ENCODE measurements at regions not wholly inside any gene's neighbourhood (a gene's known extent, or its start where the extent isn't known, plus 50 kb on each side); places are given as distances from the start of the nearest gene placed in this dataset.

DNA sequence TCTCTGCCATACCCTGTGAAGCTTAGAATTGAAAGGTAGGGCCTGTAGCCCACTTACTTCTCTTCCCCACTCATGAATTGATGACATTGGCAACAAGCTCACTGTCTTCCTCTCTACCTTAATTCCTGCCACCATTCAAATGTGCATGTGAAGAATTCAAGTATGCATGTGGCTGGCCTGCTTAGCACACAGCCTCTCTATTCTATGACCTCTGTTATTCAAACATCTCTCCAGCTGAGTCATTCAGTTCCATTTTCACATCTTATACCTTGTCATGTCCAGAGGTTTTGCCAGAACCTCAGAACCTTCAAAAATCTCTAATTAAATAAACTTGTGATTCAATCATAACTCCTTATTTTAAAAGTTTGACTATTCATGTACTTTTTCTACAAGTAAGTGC, 114.7 kb upstream of the MAN2A1 start:
- TF ChIP-seq, protein P1, sequence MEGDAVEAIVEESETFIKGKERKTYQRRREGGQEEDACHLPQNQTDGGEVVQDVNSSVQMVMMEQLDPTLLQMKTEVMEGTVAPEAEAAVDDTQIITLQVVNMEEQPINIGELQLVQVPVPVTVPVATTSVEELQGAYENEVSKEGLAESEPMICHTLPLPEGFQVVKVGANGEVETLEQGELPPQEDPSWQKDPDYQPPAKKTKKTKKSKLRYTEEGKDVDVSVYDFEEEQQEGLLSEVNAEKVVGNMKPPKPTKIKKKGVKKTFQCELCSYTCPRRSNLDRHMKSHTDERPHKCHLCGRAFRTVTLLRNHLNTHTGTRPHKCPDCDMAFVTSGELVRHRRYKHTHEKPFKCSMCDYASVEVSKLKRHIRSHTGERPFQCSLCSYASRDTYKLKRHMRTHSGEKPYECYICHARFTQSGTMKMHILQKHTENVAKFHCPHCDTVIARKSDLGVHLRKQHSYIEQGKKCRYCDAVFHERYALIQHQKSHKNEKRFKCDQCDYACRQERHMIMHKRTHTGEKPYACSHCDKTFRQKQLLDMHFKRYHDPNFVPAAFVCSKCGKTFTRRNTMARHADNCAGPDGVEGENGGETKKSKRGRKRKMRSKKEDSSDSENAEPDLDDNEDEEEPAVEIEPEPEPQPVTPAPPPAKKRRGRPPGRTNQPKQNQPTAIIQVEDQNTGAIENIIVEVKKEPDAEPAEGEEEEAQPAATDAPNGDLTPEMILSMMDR (IDR thresholded peaks at IDR 0.05 in 4 of 5, conservative IDR thresholded peaks at IDR 0.05 in 1 of 5): no peak
- no peak for TF ChIP-seq POLR2A (IDR thresholded peaks at IDR 0.05)
- H3K36me3 ChIP-seq: no peaks in the 10 kb centered on the region
- DNase-seq (no peak), ATAC-seq (no peak)
- H3K4me3 ChIP-seq: no peak overlapping the region
- no peaks in the 10 kb centered on the region for H3K9me3 ChIP-seq
- H3K27me3 ChIP-seq: no peaks in the 10 kb centered on the region
- intact Hi-C loops (cut with DNase I; ENCODE audit: low total_unique reads): no loop called here
- H3K4me1 ChIP-seq: no peaks in the 10 kb centered on the region
- in situ Hi-C loops (cut with MboI; ENCODE audit: low sequenced_read_pairs in 4 of 4): no loop called here
- H3K27ac ChIP-seq: no peak overlapping the region

- in situ Hi-C loops (cut with MboI; ENCODE audit: low sequenced_read_pairs in 4 of 4) (no loop called here), intact Hi-C loops (cut with DNase I; ENCODE audit: low total_unique reads) (no loop called here)
- no peaks in the 10 kb centered on the region for H3K9me3 ChIP-seq
- no peaks in the 10 kb centered on the region for H3K27me3 ChIP-seq
- TF ChIP-seq POLR2A (IDR thresholded peaks at IDR 0.05): no peak
- TF ChIP-seq, protein P1 (IDR thresholded peaks at IDR 0.05 in 4 of 5, conservative IDR thresholded peaks at IDR 0.05 in 1 of 5): no peak
- DNase-seq: no peak
- no peak overlapping the region for H3K27ac ChIP-seq
- ATAC-seq: no peak
- no peaks in the 10 kb centered on the region for H3K36me3 ChIP-seq
- H3K4me3 ChIP-seq: no peak overlapping the region
- H3K4me1 ChIP-seq: no peaks in the 10 kb centered on the region
Measured at GRCh38 chr5:109573766-109574165, 116.0 kb upstream of the MAN2A1 start.

DNA sequence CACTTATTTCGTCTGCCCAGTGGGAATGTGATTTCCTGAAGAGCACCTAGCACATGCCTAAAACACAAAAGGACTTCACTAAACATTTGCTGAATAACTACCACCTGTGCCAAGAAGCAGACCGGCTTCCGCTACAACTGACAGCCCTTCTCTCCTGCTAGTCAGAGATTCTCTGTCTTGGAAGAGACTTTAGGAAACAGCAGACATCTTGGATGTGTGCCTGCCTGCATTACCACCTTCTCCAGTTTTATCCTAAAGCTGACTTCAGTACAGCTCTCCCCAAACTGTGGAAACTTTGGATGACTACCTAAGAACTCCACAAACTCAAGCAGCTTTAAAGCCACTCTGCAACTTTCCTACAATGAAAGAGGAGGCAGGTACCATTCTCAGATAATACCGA, 116.5 kb upstream of the MAN2A1 start:
- no peak for DNase-seq
- in situ Hi-C loops (cut with MboI; ENCODE audit: low sequenced_read_pairs in 4 of 4): no loop called here
- H3K27me3 ChIP-seq: no peaks in the 10 kb centered on the region
- no peaks in the 10 kb centered on the region for H3K9me3 ChIP-seq
- no peak overlapping the region for H3K27ac ChIP-seq
- intact Hi-C loops (cut with DNase I; ENCODE audit: low total_unique reads): no loop called here
- ATAC-seq: no peak
- no peak overlapping the region for H3K4me3 ChIP-seq
- H3K4me1 ChIP-seq: no peaks in the 10 kb centered on the region
- TF ChIP-seq, protein P1 (IDR thresholded peaks at IDR 0.05 in 4 of 5, conservative IDR thresholded peaks at IDR 0.05 in 1 of 5): no peak
- TF ChIP-seq POLR2A (IDR thresholded peaks at IDR 0.05): no peak
- H3K36me3 ChIP-seq: no peaks in the 10 kb centered on the region

DNA sequence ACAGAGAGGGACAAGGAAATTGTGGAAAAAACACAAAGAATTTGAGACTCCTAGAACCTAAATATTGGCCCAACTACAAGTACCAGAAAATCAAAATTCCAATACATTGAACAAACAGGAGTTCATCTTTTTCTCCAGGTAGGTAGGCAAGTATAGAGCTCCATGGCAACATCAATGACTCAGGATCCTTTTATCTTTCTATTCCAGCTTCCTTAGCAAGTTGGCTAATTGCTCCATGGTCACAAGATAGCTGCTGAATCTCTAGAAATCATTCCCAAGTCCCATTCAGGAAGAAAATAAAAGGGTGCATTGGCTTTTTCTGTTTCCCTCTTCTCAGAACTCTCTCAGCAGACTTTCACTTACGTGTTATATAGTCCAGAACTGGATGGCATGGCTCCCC, 117.9 kb upstream of the MAN2A1 start:
- Histone ChIP-seq H3K27me3 (no peaks in the 10 kb centered on the region), H3K36me3 (no peaks in the 10 kb centered on the region), H3K4me1 (no peaks in the 10 kb centered on the region), H3K9me3 (no peaks in the 10 kb centered on the region), H3K4me3 (no peak overlapping the region), H3K27ac (no peak overlapping the region)
- intact Hi-C loops (cut with DNase I; ENCODE audit: low total_unique reads) (no loop called here), in situ Hi-C loops (cut with MboI; ENCODE audit: low sequenced_read_pairs in 4 of 4) (no loop called here)
- ATAC-seq (no peak), DNase-seq (no peak)
- no peak for TF ChIP-seq POLR2A (IDR thresholded peaks at IDR 0.05)
- TF ChIP-seq, protein P1 (IDR thresholded peaks at IDR 0.05 in 4 of 5, conservative IDR thresholded peaks at IDR 0.05 in 1 of 5): no peak

DNA sequence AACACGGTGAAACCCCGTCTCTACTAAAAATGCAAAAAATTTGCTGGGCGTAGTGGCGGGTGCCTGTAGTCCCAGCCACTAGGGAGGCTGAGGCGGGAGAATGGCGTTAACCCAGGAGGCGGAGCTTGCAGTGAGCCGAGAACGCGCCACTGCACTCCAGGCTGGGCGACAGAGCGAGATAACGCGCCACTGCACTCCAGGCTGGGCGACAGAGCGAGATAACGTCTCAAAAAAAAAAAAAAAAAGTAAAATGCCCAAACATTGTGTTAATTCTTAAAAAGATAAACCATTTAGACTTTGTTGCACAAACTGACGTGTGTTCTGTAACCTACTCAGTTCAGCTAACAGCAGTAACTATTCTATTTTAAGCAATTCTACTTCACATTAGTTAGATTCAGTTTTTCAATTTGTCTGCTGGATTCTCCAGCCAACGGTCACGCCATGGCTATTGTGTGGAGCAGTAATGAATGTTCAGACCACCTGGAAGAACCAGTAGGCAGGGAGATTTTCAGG, 119.3 kb upstream of the MAN2A1 start:
- DNase-seq: no peak

More for the DNA sequence above, 119.3 kb upstream of the MAN2A1 start:
- Histone ChIP-seq H3K9me3 (no peaks in the 10 kb centered on the region), H3K4me1 (no peaks in the 10 kb centered on the region), H3K4me3 (no peak overlapping the region), H3K27ac (no peak overlapping the region), H3K36me3 (no peaks in the 10 kb centered on the region), H3K27me3 (no peaks in the 10 kb centered on the region)
- in situ Hi-C loops (cut with MboI; ENCODE audit: low sequenced_read_pairs in 4 of 4): no loop called here
- intact Hi-C loops (cut with DNase I; ENCODE audit: low total_unique reads): no loop called here
- TF ChIP-seq, protein P1 (IDR thresholded peaks at IDR 0.05 in 4 of 5, conservative IDR thresholded peaks at IDR 0.05 in 1 of 5): no peak
- TF ChIP-seq POLR2A (IDR thresholded peaks at IDR 0.05): no peak
- ATAC-seq: no peak
